A549 (cell line): ENCODE measurements at regions not wholly inside any gene's neighbourhood (a gene's known extent, or its start where the extent isn't known, plus 50 kb on each side); places are given as distances from the start of the nearest gene placed in this dataset.

Experiments
- ATAC-seq, 2 experiments: fragments of 200-7000 bp in 1 of 2; fragments of >200 bp in 1 of 2; cut with Nextera tagmentation in 1 of 2; cut with Tn5 transposase in 1 of 2; 3 replicates each; pipeline versions ENCODE4 v1.8.0 to v1.9.1; 2018 to 2020; ENCODE audit warnings: mild to moderate bottlenecking in 1 of 2, moderate library complexity in 1 of 2
- CTCF ChIA-PET: fragments of 300-600 bp; sonication (Branson Sonifier 250); formaldehyde crosslinking; extraction: SDS; loops from one replicate; lab custom pipeline; 2021; ENCODE audit warnings: antibody characterized with exemption, inconsistent platforms; lab: Yijun Ruan, JAX
- POLR2A ChIA-PET: fragments of 350-600 bp; formaldehyde crosslinking; extraction: SDS; loops from one replicate; lab custom pipeline; 2021; ENCODE audit warnings: antibody characterized with exemption, inconsistent platforms; lab: Yijun Ruan, JAX
- DNase-seq, 2 experiments: peaks; one replicate each; pipeline versions ENCODE4 v3.0.0 to v3.0.0-alpha.2; 2011 to 2016; ENCODE audit warnings: low read depth in 1 of 2, low spot score in 1 of 2
- FAIRE-seq: peaks from 2 replicates; lab custom pipeline; 2011; peaks lifted over from hg19 to GRCh38; lab: Jason Lieb, UNC
- H3K27ac ChIP-seq, 2 experiments: fragments of >200 bp; sonication (Bioruptor Twin); formaldehyde crosslinking; 3 replicates each; pipeline ENCODE4 v1.5.1; 2016 to 2017
- H3K4me1 ChIP-seq: fragments of >200 bp; sonication (Bioruptor Twin); formaldehyde crosslinking; 3 replicates; pipeline ENCODE4 v1.6.1; 2016
- H3K4me2 ChIP-seq: fragments of >200 bp; sonication (Bioruptor Twin); formaldehyde crosslinking; 3 replicates; pipeline ENCODE4 v1.6.1; 2016
- H3K4me3 ChIP-seq: fragments of >200 bp; sonication (Bioruptor Twin); formaldehyde crosslinking; 3 replicates; pipeline ENCODE4 v1.5.1; 2016
- H3K9me3 ChIP-seq: fragments of >200 bp; sonication (Bioruptor Twin); formaldehyde crosslinking; 3 replicates; pipeline ENCODE4 v1.6.1; 2016
- ATOH8 ChIP-seq: fragments of 250-450 bp; sonication (Bioruptor Pico); IDR thresholded peaks from 2 replicates; pipeline ENCODE4 v1.5.0; 2020; ENCODE audit warnings: low read depth, mild to moderate bottlenecking, moderate library complexity
- CBX8 ChIP-seq: fragments of 200-600 bp; sonication (generic); IDR thresholded peaks from 2 replicates; pipeline ENCODE4 v1.6.1; 2016
- CEBPB ChIP-seq, 2 experiments: fragments of >200 bp in 1 of 2; sonication (Bioruptor Twin) in 1 of 2; formaldehyde crosslinking in 1 of 2; IDR thresholded peaks; 2 replicates each; pipeline ENCODE4 v1.6.1; 2012 to 2016
- EP300 ChIP-seq, 2 experiments: fragments of >200 bp; sonication (Bioruptor Twin); formaldehyde crosslinking; IDR thresholded peaks; 2 replicates in 1 of 2; 3 replicates in 1 of 2; pipeline ENCODE4 v1.6.1; 2016 to 2017
- FOSB ChIP-seq: fragments of 250-450 bp; sonication (Bioruptor Pico); IDR thresholded peaks from 2 replicates; pipeline ENCODE4 v1.5.0; 2020; ENCODE audit warnings: mild to moderate bottlenecking, moderate library complexity
- FOSL2 ChIP-seq, 2 experiments: fragments of 450-650 bp in 1 of 2; fragments of >200 bp in 1 of 2; sonication (Bioruptor Twin) in 1 of 2; formaldehyde crosslinking; IDR thresholded peaks; 2 replicates each; pipeline versions ENCODE4 v1.5.0 to v1.6.1; 2016 to 2020; ENCODE audit warnings: mild to moderate bottlenecking in 1 of 2, moderate library complexity in 1 of 2
- GATA3 ChIP-seq: IDR thresholded peaks from 2 replicates; pipeline ENCODE4 v1.6.1; 2012; ENCODE audit warnings: borderline replicate concordance
- HDAC2 ChIP-seq: fragments of 200-600 bp; sonication (generic); IDR thresholded peaks from 2 replicates; pipeline ENCODE4 v1.6.1; 2016
- HES2 ChIP-seq: fragments of >200 bp; sonication (Bioruptor Twin); formaldehyde crosslinking; IDR thresholded peaks from 2 replicates; pipeline ENCODE4 v1.6.1; 2016
- HEYL ChIP-seq: fragments of 250-450 bp; sonication (Bioruptor Pico); IDR thresholded peaks from 2 replicates; pipeline ENCODE4 v1.8.0; 2021; ENCODE audit warnings: mild to moderate bottlenecking, moderate library complexity
- JUN ChIP-seq, 2 experiments: fragments of >200 bp; sonication (Bioruptor Twin); formaldehyde crosslinking; IDR thresholded peaks; 2 replicates in 1 of 2; 3 replicates in 1 of 2; pipeline ENCODE4 v1.6.1; 2016 to 2017
- KDM1A ChIP-seq: fragments of 200-600 bp; sonication (generic); IDR thresholded peaks from 2 replicates; pipeline ENCODE4 v1.6.1; 2016; ENCODE audit warnings: low read depth, mild to moderate bottlenecking
- MAFK ChIP-seq: fragments of 450-650 bp; IDR thresholded peaks from 2 replicates; pipeline ENCODE4 v1.6.1; 2014; ENCODE audit not compliant: partially characterized antibody
- MYC ChIP-seq: IDR thresholded peaks from 2 replicates; pipeline ENCODE4 v1.6.1; 2012; ENCODE audit warnings: mild to moderate bottlenecking, inconsistent platforms, low read length, improper control_type of control experiment, borderline replicate concordance
- NFE2L2 ChIP-seq: fragments of 150-350 bp; conservative IDR thresholded peaks from 2 replicates; pipeline ENCODE4 v1.6.1; 2014; ENCODE audit warnings: low read length
- PBX3 ChIP-seq: IDR thresholded peaks from 2 replicates; pipeline ENCODE4 v1.6.1; 2012
- PHF8 ChIP-seq: fragments of 200-600 bp; sonication (generic); IDR thresholded peaks from 2 replicates; pipeline ENCODE4 v1.6.1; 2016; ENCODE audit warnings: low read depth, mild to moderate bottlenecking, antibody characterized with exemption, moderate library complexity, borderline replicate concordance
- POLR2AphosphoS2 ChIP-seq: conservative IDR thresholded peaks from 2 replicates; pipeline ENCODE4 v1.6.1; 2012; ENCODE audit warnings: low read length, improper control_type of control experiment, inconsistent platforms
- RAD21 ChIP-seq, 2 experiments: fragments of >200 bp in 1 of 2; sonication (Bioruptor Twin) in 1 of 2; formaldehyde crosslinking in 1 of 2; IDR thresholded peaks in 1 of 2; conservative IDR thresholded peaks in 1 of 2; 2 replicates in 1 of 2; 3 replicates in 1 of 2; pipeline ENCODE4 v1.6.1; 2012 to 2018; ENCODE audit warnings: inconsistent platforms in 1 of 2
- RCOR1 ChIP-seq: fragments of 150-350 bp; IDR thresholded peaks from 2 replicates; pipeline ENCODE4 v1.6.1; 2014; ENCODE audit warnings: antibody characterized with exemption, low read length, low read depth
- RFX5 ChIP-seq: fragments of 450-650 bp; IDR thresholded peaks from 2 replicates; pipeline ENCODE4 v1.7.1; 2014; ENCODE audit warnings: antibody characterized with exemption, mild to moderate bottlenecking, moderate library complexity
- RNF2 ChIP-seq: fragments of 200-600 bp; sonication (generic); IDR thresholded peaks from 2 replicates; pipeline ENCODE4 v1.6.1; 2016; ENCODE audit warnings: low read depth, mild to moderate bottlenecking, antibody characterized with exemption, moderate library complexity, borderline replicate concordance
- SMC3 ChIP-seq: fragments of >200 bp; sonication (Bioruptor Twin); formaldehyde crosslinking; IDR thresholded peaks from 3 replicates; pipeline ENCODE4 v1.6.1; 2018; ENCODE audit warnings: inconsistent platforms
- TFCP2L1 ChIP-seq: fragments of 250-450 bp; sonication (Bioruptor Pico); IDR thresholded peaks from 2 replicates; pipeline ENCODE4 v1.5.0; 2021; ENCODE audit warnings: mild to moderate bottlenecking
- ZNF302 ChIP-seq: fragments of 250-450 bp; sonication (Bioruptor Pico); IDR thresholded peaks from 2 replicates; pipeline ENCODE4 v1.9.0; 2021; ENCODE audit warnings: inconsistent platforms, mild to moderate bottlenecking, moderate library complexity
- ZSCAN20 ChIP-seq: fragments of 250-450 bp; sonication (Bioruptor Pico); IDR thresholded peaks from 2 replicates; pipeline ENCODE4 v1.8.0; 2022; ENCODE audit warnings: mild to moderate bottlenecking, moderate library complexity
- WGBS: methylation state at CpG from one replicate; pipeline ENCODE4 v1.1.6; 2017; ENCODE audit errors: missing lambda C conversion rate; 5-methylcytosine and 5-hydroxymethylcytosine counted together

- FAIRE-seq (no peak), ATAC-seq (no peak), DNase-seq (no peak)
- Histone ChIP-seq H3K9me3 (no peaks in the 10 kb centered on the region), H3K27ac (no peak overlapping the region), H3K4me3 (no peak overlapping the region), H3K4me2 (no peak overlapping the region), H3K4me1 (peaks cover 8% of the 10 kb centered on the region)
- TF ChIP-seq SMC3 (no peak), MYC (no peak), CEBPB (IDR thresholded peaks at IDR 0.05) (no peak), ATOH8 (CRISPR knock-in tag) (no peak), ZSCAN20 (no peak), FOSL2 (IDR thresholded peaks at IDR 0.05) (no peak), FOSL2 (CRISPR knock-in tag; IDR thresholded peaks at IDR 0.05) (no peak), PHF8 (no peak), PBX3 (no peak), HEYL (no peak), POLR2AphosphoS2 (no peak), RAD21 (conservative IDR thresholded peaks at IDR 0.05 in 1 of 2, IDR thresholded peaks at IDR 0.05 in 1 of 2) (no peak), RNF2 (no peak), GATA3 (no peak), JUN (IDR thresholded peaks at IDR 0.05) (no peak)
- ChIA-PET POLR2A (interaction anchor here (0.6 kb wide), 1 partner anchor 294 kb away, joined by 7 read pairs; no protein-coding TSS in a partner anchor), CTCF (no interaction called here)
- WGBS, result 61% methylated on average over 1 of the region's 1 CpG
These were observed 456.0 kb downstream of the USP25 start for GRCh38 chr21:16185766-16186165.

GRCh38 chr21:16186742-16187141, 457.0 kb downstream of the USP25 start:
- ChIA-PET POLR2A (no interaction called here), CTCF (no interaction called here)
- WGBS, result 90% methylated on average over 1 of the region's 1 CpG
- H3K4me1 ChIP-seq, result no peaks in the 10 kb centered on the region
- no peak for FAIRE-seq
- H3K4me2 ChIP-seq, result no peak overlapping the region
- H3K4me3 ChIP-seq, result no peak overlapping the region
- H3K27ac ChIP-seq, result no peak overlapping the region
- no peaks in the 10 kb centered on the region for H3K9me3 ChIP-seq
- no peak for DNase-seq
- no peak for ATAC-seq
- no peak for TF ChIP-seq HDAC2
- no peak for TF ChIP-seq ZSCAN20

- no peak for TF ChIP-seq HES2
- TF ChIP-seq MAFK, result no peak
- no peak for TF ChIP-seq CBX8
- no peak for TF ChIP-seq FOSB (CRISPR knock-in tag)
- TF ChIP-seq TFCP2L1 (CRISPR knock-in tag), result no peak
- TF ChIP-seq RCOR1, result no peak
- TF ChIP-seq POLR2AphosphoS2, result no peak
- TF ChIP-seq RFX5, result no peak
- no peak for TF ChIP-seq ZNF302
- TF ChIP-seq NFE2L2, result no peak
- TF ChIP-seq EP300 (IDR thresholded peaks at IDR 0.05), result no peak
- TF ChIP-seq KDM1A, result no peak
- TF ChIP-seq ATOH8 (CRISPR knock-in tag), result no peak
- ATAC-seq (no peak), DNase-seq (no peak), FAIRE-seq (no peak)
- POLR2A ChIA-PET, result no interaction called here
- CTCF ChIA-PET, result no interaction called here
- Histone ChIP-seq H3K4me3 (no peak overlapping the region), H3K4me2 (no peak overlapping the region), H3K9me3 (no peaks in the 10 kb centered on the region), H3K4me1 (peaks cover 3% of the 10 kb centered on the region; the same call in 2 of the 3 replicates), H3K27ac (no peak overlapping the region)
- WGBS, result 91% methylated on average over 2 of the region's 2 CpGs
These were observed 458.0 kb downstream of the USP25 start for GRCh38 chr21:16187603-16188301.
